Psoas muscle (tissue), 7 donors: ENCODE measurements at regions not wholly inside any gene's neighbourhood (a gene's known extent, or its start where the extent isn't known, plus 50 kb on each side); places are given as distances from the start of the nearest gene placed in this dataset.
A peak's percentile ranks its signal among the peaks of the same experiment; 100 is the strongest.

Source experiments
- ATAC-seq, 4 donors: fragments of 200-7000 bp; cut with Tn5 transposase; one replicate each; pipeline ENCODE4 v1.9.1; 2020; ENCODE audit warnings: moderate library complexity in 3 of 4, mild to moderate bottlenecking in 2 of 4
- DNase-seq, 2 donors: peaks; one replicate each; pipeline ENCODE4 v3.0.0-alpha.2; 2020
- H3K27ac ChIP-seq: fragments of 200-600 bp; one replicate; pipeline ENCODE4 v1.8.0; 2022
- H3K27me3 ChIP-seq, 3 donors: fragments of 200-600 bp in 1 of 3; one replicate each; pipeline versions ENCODE4 v1.6.1 to v1.8.0; 2013 to 2022; ENCODE audit warnings: low read length in 2 of 3, mild to moderate bottlenecking in 2 of 3, moderate library complexity in 1 of 3; ENCODE audit not compliant: insufficient read depth in 3 of 3
- H3K36me3 ChIP-seq, 2 donors: fragments of 200-600 bp in 1 of 2; one replicate each; pipeline versions ENCODE4 v1.6.1 to v1.8.0; 2013 to 2022; ENCODE audit warnings: low read depth in 1 of 2, mild to moderate bottlenecking in 1 of 2, moderate library complexity in 1 of 2; ENCODE audit not compliant: insufficient read depth in 1 of 2
- H3K4me1 ChIP-seq: fragments of 200-600 bp; one replicate; pipeline ENCODE4 v1.8.0; 2022
- H3K4me3 ChIP-seq: fragments of 200-600 bp; one replicate; pipeline ENCODE4 v1.8.0; 2022; ENCODE audit warnings: mild to moderate bottlenecking
- H3K9me3 ChIP-seq: fragments of 200-600 bp; one replicate; pipeline ENCODE4 v1.8.0; 2022
- CTCF ChIP-seq: fragments of 200-600 bp; IDR thresholded peaks from one replicate; pipeline ENCODE4 v1.8.0; 2022; ENCODE audit warnings: antibody characterized with exemption
- WGBS, 3 donors: extraction: QIAGEN DNeasy Blood & Tissue Kit; methylation state at CpG; one replicate each; pipeline versions ENCODE4 v1.1.6 to v1.1.7; 2013; 5-methylcytosine and 5-hydroxymethylcytosine counted together
- intact Hi-C, 2 donors: fragments of 100-400 bp; cut with DNase I; formaldehyde crosslinking; loops; one replicate each; pipeline versions ENCODE4 v1.11.0 to v1.14.2; 2022
- donor health status: healthy with polysubstance abuse.
- donor health status: DM: no; HTN: no; CAD: no; lungs with moderate emphysema.
- donor health status: Bipolar disorder and iron deficiency.
- donor health status: healthy.
- donor health status: DM: yes; HTN: yes; CAD: no.
- donor health status: DM: no; HTN: no; CAD: no.
- donor health status: DM: yes; HTN: yes; CAD: no.

GRCh38 chr19:31110336-31110735 lies 238.9 kb downstream of the TSHZ3 start:
- intact Hi-C loops = no loop called here
- H3K4me3 ChIP-seq = no peak overlapping the region
- H3K4me1 ChIP-seq = no peaks in the 10 kb centered on the region
- no peaks in the 10 kb centered on the region for H3K9me3 ChIP-seq
- no peak overlapping the region for H3K27ac ChIP-seq
- TF ChIP-seq CTCF = peak; percentile 10
- ATAC-seq (no peak), DNase-seq (no peak)
- no peaks in the 10 kb centered on the region for H3K36me3 ChIP-seq
- H3K27me3 ChIP-seq = peaks cover 0 to 2% (median 0%) of the 10 kb centered on the region in 3 donors
- 33 to 49% (median 37%) methylated on average over 5 of the region's 5 CpGs for WGBS, 3 donors

GRCh38 chr19:31109636-31110035 lies 239.6 kb downstream of the TSHZ3 start:
- ATAC-seq (no peak), DNase-seq (no peak)
- TF ChIP-seq CTCF = no peak
- Histone ChIP-seq H3K9me3 (no peaks in the 10 kb centered on the region), H3K36me3 (no peaks in the 10 kb centered on the region), H3K27ac (no peak overlapping the region), H3K4me1 (no peaks in the 10 kb centered on the region), H3K4me3 (no peak overlapping the region), H3K27me3 (peaks cover 0 to 2% (median 0%) of the 10 kb centered on the region in 3 donors)
- WGBS, 3 donors = 59 to 68% (median 63%) methylated on average over 2 of the region's 2 CpGs
- intact Hi-C loops = no loop called here

GRCh38 chr19:31107096-31107495 lies 242.1 kb downstream of the TSHZ3 start:
- no peak overlapping the region for H3K4me3 ChIP-seq
- intact Hi-C loops = no loop called here
- H3K36me3 ChIP-seq = no peaks in the 10 kb centered on the region
- H3K9me3 ChIP-seq = no peaks in the 10 kb centered on the region
- H3K27ac ChIP-seq = no peak overlapping the region
- TF ChIP-seq CTCF = no peak
- H3K27me3 ChIP-seq = no peaks in the 10 kb centered on the region
- 75 to 82% (median 80%) methylated on average over 8 of the region's 8 CpGs for WGBS, 3 donors
- no peak for ATAC-seq
- H3K4me1 ChIP-seq = no peaks in the 10 kb centered on the region
- no peak for DNase-seq

- ATAC-seq (no peak), DNase-seq (no peak)
- no peaks in the 10 kb centered on the region for H3K36me3 ChIP-seq
- no peaks in the 10 kb centered on the region for H3K27me3 ChIP-seq
- intact Hi-C loops = no loop called here
- H3K27ac ChIP-seq = no peak overlapping the region
- no peak overlapping the region for H3K4me3 ChIP-seq
- H3K4me1 ChIP-seq = no peaks in the 10 kb centered on the region
- no peaks in the 10 kb centered on the region for H3K9me3 ChIP-seq
- WGBS, 3 donors = 84 to 90% (median 84%) methylated on average over 4 of the region's 4 CpGs
- no peak for TF ChIP-seq CTCF
Observed at GRCh38 chr19:31105761-31106160, 243.5 kb downstream of the TSHZ3 start.

- Histone ChIP-seq H3K27ac (no peak overlapping the region), H3K27me3 (no peaks in the 10 kb centered on the region), H3K36me3 (no peaks in the 10 kb centered on the region), H3K4me1 (no peaks in the 10 kb centered on the region), H3K9me3 (no peaks in the 10 kb centered on the region), H3K4me3 (no peak overlapping the region)
- no peak for DNase-seq
- TF ChIP-seq CTCF = no peak
- ATAC-seq = no peak
- intact Hi-C loops = no loop called here
- 79 to 84% (median 82%) methylated on average over 10 of the region's 10 CpGs for WGBS, 3 donors
Observed at GRCh38 chr19:31104451-31104850, 244.8 kb downstream of the TSHZ3 start.
